ENCODE measurements at regions not wholly inside any gene's neighbourhood (a gene's known extent, or its start where the extent isn't known, plus 50 kb on each side); places are given as distances from the start of the nearest gene placed in this dataset.
A peak's percentile ranks its signal among the peaks of the same experiment; 100 is the strongest.

- H3K27ac Mint-ChIP-seq: no peak overlapping the region; a peak in 1 of 7 replicates
- Histone ChIP-seq H3K27ac (ENCODE audit: insufficient read length, low read depth, low read length) (no peak overlapping the region), H2BK20ac (ENCODE audit: low read depth, low read length, poor library complexity, severe bottlenecking) (no peak overlapping the region), H2BK120ac (ENCODE audit: low read depth, low read length, poor library complexity, severe bottlenecking) (no peak overlapping the region), H2AFZ (ENCODE audit: low read length) (peak overlapping the region; percentile 12), H3K14ac (ENCODE audit: insufficient read depth, low read length) (no peak overlapping the region), H3K79me1 (ENCODE audit: insufficient read depth, low read depth, low read length, poor library complexity, severe bottlenecking) (no peaks in the 10 kb centered on the region), H2BK12ac (ENCODE audit: insufficient read length, low read depth, low read length) (no peak overlapping the region), H3K18ac (ENCODE audit: insufficient read length, low read depth, low read length) (no peak overlapping the region), H4K91ac (ENCODE audit: insufficient read length, low read depth, low read length) (no peak overlapping the region), H3K27me3 (ENCODE audit: insufficient read depth, low read length) (no peaks in the 10 kb centered on the region), H4K8ac (replicated peaks; ENCODE audit: insufficient read length, low read depth, low read length) (peak overlapping the region; percentile 75), H3K4me2 (ENCODE audit: insufficient read depth, insufficient read length, low read length) (no peak overlapping the region), H3K23ac (ENCODE audit: insufficient read length, low read depth, low read length) (no peak overlapping the region), H4K5ac (ENCODE audit: insufficient read length, low read depth, low read length) (no peak overlapping the region), H2BK5ac (ENCODE audit: insufficient read length, low read length) (no peak overlapping the region), H3K79me2 (ENCODE audit: insufficient read depth, low read length) (no peaks in the 10 kb centered on the region), H2AK5ac (ENCODE audit: insufficient read length, low read length) (no peak overlapping the region), H3K9ac (ENCODE audit: extremely low read depth, insufficient read length, low read length) (no peak overlapping the region), H3T11ph (ENCODE audit: low read length) (no peak overlapping the region), H2BK15ac (ENCODE audit: low read depth, low read length) (no peak overlapping the region), H3K56ac (ENCODE audit: insufficient read length, low read depth, low read length) (no peak overlapping the region), H3K4ac (ENCODE audit: low read depth, low read length) (no peak overlapping the region), H4K20me1 (ENCODE audit: control insufficient read depth, insufficient read depth, insufficient read length) (no peaks in the 10 kb centered on the region), H3K23me2 (ENCODE audit: insufficient read length, low read depth, low read length, poor library complexity, severe bottlenecking) (no peaks in the 10 kb centered on the region), H3K4me1 (ENCODE audit: insufficient read depth, low read length) (peaks cover 2% of the 10 kb centered on the region; the same call in 1 of the 2 replicates), H3K9me3 (ENCODE audit: control insufficient read depth, low read depth, low read length) (no peaks in the 10 kb centered on the region)
- 0 out of 3 replicates have a peak, but pooled peaks have one; percentile 22 for TF ChIP-seq CTCF (conservative IDR thresholded peaks at IDR 0.05)
- H3K27me3 Mint-ChIP-seq (ENCODE audit: low read depth): no peaks in the 10 kb centered on the region; the same call in 1 of the 2 replicates
- WGBS (ENCODE audit: extremely low coverage, insufficient read length, low lambda C conversion rate): no CpG with 5 or more reads among the region's 10 CpGs
- peak; percentile 43 for DNase-seq
- H3K36me3 Mint-ChIP-seq (ENCODE audit: insufficient read depth in 1 of 3, low read depth in 3 of 3): peaks cover 0 to 10% (median 2%) of the 10 kb centered on the region in 3 experiments; a peak in 3 of 7 replicates
- H3K9me3 Mint-ChIP-seq: peaks cover 9 to 10% of the 10 kb centered on the region in 2 experiments
- H3K4me1 Mint-ChIP-seq: peaks cover 18 to 21% of the 10 kb centered on the region in 2 experiments
- H3K4me3 Mint-ChIP-seq: no peak overlapping the region
These were observed 653.1 kb upstream of the KLF4 start for GRCh38 chr9:108142504-108143201.
